ENCODE measurements at regions not wholly inside any gene's neighbourhood (a gene's known extent, or its start where the extent isn't known, plus 50 kb on each side); places are given as distances from the start of the nearest gene placed in this dataset.

GRCh38 chr2:239760596-239760995, 264.5 kb downstream of the NDUFA10 start:
- TF ChIP-seq CTCF (IDR thresholded peaks at IDR 0.05): no peak
- TF ChIP-seq POLR2A (IDR thresholded peaks at IDR 0.05): no peak

Data from testis (tissue), 2 donors.